ENCODE measurements at regions not wholly inside any gene's neighbourhood (a gene's known extent, or its start where the extent isn't known, plus 50 kb on each side); places are given as distances from the start of the nearest gene placed in this dataset.

DNA sequence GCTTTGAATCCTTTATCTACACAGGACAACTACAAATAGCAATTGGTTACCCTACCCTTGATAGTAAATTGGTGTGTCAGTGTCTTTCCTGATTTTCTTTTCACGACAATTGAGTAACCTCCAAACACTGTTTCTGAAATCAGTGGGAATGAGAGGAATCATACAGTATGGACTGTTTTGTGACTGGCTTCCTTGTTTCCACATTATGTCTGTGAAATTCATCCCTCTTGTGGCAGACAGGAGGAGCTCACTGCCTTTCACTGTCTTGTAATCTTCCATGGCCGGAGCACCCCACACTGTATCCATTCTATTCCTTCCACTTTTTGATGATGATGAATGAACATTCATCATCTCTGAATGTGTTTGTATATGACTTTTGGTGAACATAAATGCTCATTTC, 164.0 kb upstream of the PZP start:
- TF ChIP-seq EZH2 (IDR thresholded peaks at IDR 0.05; ENCODE audit: borderline replicate concordance, low read length), result no peak
- TF ChIP-seq, protein P1, sequence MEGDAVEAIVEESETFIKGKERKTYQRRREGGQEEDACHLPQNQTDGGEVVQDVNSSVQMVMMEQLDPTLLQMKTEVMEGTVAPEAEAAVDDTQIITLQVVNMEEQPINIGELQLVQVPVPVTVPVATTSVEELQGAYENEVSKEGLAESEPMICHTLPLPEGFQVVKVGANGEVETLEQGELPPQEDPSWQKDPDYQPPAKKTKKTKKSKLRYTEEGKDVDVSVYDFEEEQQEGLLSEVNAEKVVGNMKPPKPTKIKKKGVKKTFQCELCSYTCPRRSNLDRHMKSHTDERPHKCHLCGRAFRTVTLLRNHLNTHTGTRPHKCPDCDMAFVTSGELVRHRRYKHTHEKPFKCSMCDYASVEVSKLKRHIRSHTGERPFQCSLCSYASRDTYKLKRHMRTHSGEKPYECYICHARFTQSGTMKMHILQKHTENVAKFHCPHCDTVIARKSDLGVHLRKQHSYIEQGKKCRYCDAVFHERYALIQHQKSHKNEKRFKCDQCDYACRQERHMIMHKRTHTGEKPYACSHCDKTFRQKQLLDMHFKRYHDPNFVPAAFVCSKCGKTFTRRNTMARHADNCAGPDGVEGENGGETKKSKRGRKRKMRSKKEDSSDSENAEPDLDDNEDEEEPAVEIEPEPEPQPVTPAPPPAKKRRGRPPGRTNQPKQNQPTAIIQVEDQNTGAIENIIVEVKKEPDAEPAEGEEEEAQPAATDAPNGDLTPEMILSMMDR (IDR thresholded peaks at IDR 0.05; ENCODE audit: low read length), result peak; percentile 25; the same call in 1 of the 2 replicates
- H3K36me3 ChIP-seq (ENCODE audit: insufficient read depth, low read length), result no peaks in the 10 kb centered on the region
- H3K9me3 ChIP-seq (ENCODE audit: low read length), result no peaks in the 10 kb centered on the region
- no peak overlapping the region for H3K9ac ChIP-seq (ENCODE audit: low read length)
- H4K20me1 ChIP-seq (ENCODE audit: insufficient read depth, low read length), result no peaks in the 10 kb centered on the region
- no peaks in the 10 kb centered on the region for H3K9me2 ChIP-seq (ENCODE audit: low read depth, low read length)
- H3F3A ChIP-seq (ENCODE audit: insufficient read depth, low read length), result no peaks in the 10 kb centered on the region
- no peaks in the 10 kb centered on the region for H3K4me1 ChIP-seq (ENCODE audit: insufficient read depth, low read length, severe bottlenecking)
- H3K79me2 ChIP-seq (ENCODE audit: insufficient read depth, low read length), result no peaks in the 10 kb centered on the region
- no peak overlapping the region for H3K27ac ChIP-seq (ENCODE audit: low read depth, low read length, poor library complexity, severe bottlenecking)
- H3K4me2 ChIP-seq (ENCODE audit: low read length), result no peak overlapping the region
- H3K4me3 ChIP-seq (ENCODE audit: low read depth, low read length, poor library complexity, severe bottlenecking), result no peak overlapping the region
- no peaks in the 10 kb centered on the region for H3K27me3 ChIP-seq (ENCODE audit: insufficient read depth, low read length)
- H2AFZ ChIP-seq (ENCODE audit: low read length), result no peak overlapping the region

DNA sequence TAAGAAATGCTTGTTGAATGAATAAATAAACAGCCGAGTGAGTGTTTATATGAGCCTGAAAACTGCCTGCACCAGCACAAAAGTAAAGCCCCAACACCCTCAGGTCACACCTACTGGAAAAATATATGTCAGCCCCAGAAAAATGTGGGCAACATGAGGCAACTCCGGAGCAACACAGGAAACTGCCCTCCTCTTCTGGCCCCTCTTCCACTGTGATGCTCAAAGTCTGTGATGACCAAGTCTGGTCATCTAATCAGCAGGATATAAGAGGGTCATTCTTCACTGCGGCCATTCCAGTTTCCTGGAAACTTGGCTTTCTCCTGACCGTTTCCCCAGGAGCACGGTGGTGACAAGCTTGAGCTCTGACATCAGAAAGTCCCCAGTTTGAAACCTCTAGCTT, 159.6 kb upstream of the PZP start:
- Histone ChIP-seq H2AFZ (ENCODE audit: low read length) (no peak overlapping the region), H4K20me1 (ENCODE audit: insufficient read depth, low read length) (no peaks in the 10 kb centered on the region), H3K4me1 (ENCODE audit: insufficient read depth, low read length, severe bottlenecking) (no peaks in the 10 kb centered on the region), H3K9ac (ENCODE audit: low read length) (no peak overlapping the region), H3K27me3 (ENCODE audit: insufficient read depth, low read length) (no peaks in the 10 kb centered on the region), H3F3A (ENCODE audit: insufficient read depth, low read length) (no peaks in the 10 kb centered on the region), H3K79me2 (ENCODE audit: insufficient read depth, low read length) (no peaks in the 10 kb centered on the region), H3K4me3 (ENCODE audit: low read depth, low read length, poor library complexity, severe bottlenecking) (no peak overlapping the region), H3K9me3 (ENCODE audit: low read length) (no peaks in the 10 kb centered on the region), H3K4me2 (ENCODE audit: low read length) (no peak overlapping the region), H3K27ac (ENCODE audit: low read depth, low read length, poor library complexity, severe bottlenecking) (no peak overlapping the region), H3K9me2 (ENCODE audit: low read depth, low read length) (no peaks in the 10 kb centered on the region), H3K36me3 (ENCODE audit: insufficient read depth, low read length) (no peaks in the 10 kb centered on the region)
- TF ChIP-seq, protein P1 (IDR thresholded peaks at IDR 0.05; ENCODE audit: low read length), result no peak
- TF ChIP-seq EZH2 (IDR thresholded peaks at IDR 0.05; ENCODE audit: borderline replicate concordance, low read length), result no peak

DNA sequence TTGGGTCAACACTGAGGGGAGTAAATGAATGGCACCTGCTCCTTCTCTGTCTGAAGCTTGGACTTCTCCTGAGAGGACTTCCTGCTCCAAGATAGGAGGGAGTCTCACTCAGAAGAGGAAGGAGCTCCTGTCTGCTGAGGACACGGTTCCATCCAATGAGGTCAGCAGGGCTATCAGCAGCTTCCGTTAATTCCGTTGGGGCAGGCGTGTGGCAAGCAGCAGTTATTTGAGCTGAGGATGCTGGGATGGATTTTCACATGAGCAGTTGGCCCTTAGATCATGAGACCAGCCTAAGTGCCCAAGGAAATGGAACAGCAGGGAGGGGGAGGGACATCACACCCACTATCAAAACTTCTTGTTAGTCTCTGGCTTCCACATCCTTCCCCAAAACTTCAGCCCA, 159.0 kb upstream of the PZP start:
- Histone ChIP-seq H3K4me1 (ENCODE audit: insufficient read depth, low read length, severe bottlenecking) (no peaks in the 10 kb centered on the region), H3K9me3 (ENCODE audit: low read length) (no peaks in the 10 kb centered on the region), H3K9ac (ENCODE audit: low read length) (no peak overlapping the region), H3K9me2 (ENCODE audit: low read depth, low read length) (no peaks in the 10 kb centered on the region), H2AFZ (ENCODE audit: low read length) (no peak overlapping the region), H3K4me3 (ENCODE audit: low read depth, low read length, poor library complexity, severe bottlenecking) (no peak overlapping the region), H3K79me2 (ENCODE audit: insufficient read depth, low read length) (no peaks in the 10 kb centered on the region), H4K20me1 (ENCODE audit: insufficient read depth, low read length) (no peaks in the 10 kb centered on the region), H3K27ac (ENCODE audit: low read depth, low read length, poor library complexity, severe bottlenecking) (no peak overlapping the region), H3K36me3 (ENCODE audit: insufficient read depth, low read length) (no peaks in the 10 kb centered on the region), H3K27me3 (ENCODE audit: insufficient read depth, low read length) (no peaks in the 10 kb centered on the region), H3K4me2 (ENCODE audit: low read length) (no peak overlapping the region), H3F3A (ENCODE audit: insufficient read depth, low read length) (no peaks in the 10 kb centered on the region)
- TF ChIP-seq, protein P1 (IDR thresholded peaks at IDR 0.05; ENCODE audit: low read length), result no peak
- TF ChIP-seq EZH2 (IDR thresholded peaks at IDR 0.05; ENCODE audit: borderline replicate concordance, low read length), result no peak
